Mesenchymal stem cell (in vitro differentiated cells and primary cell): ENCODE measurements at regions not wholly inside any gene's neighbourhood (a gene's known extent, or its start where the extent isn't known, plus 50 kb on each side); places are given as distances from the start of the nearest gene placed in this dataset.

Source experiments
- DNase-seq: peaks from one replicate; pipeline ENCODE4 v3.0.0-alpha.2; 2013
- H2AFZ ChIP-seq: one replicate; pipeline ENCODE4 v1.6.1; 2013; ENCODE audit warnings: low read depth, mild to moderate bottlenecking, control low read depth, inconsistent platforms, low read length, moderate library complexity
- H2AK5ac ChIP-seq: 2 replicates; pipeline ENCODE4 v1.6.1; 2013; ENCODE audit warnings: low read length, moderate library complexity, mild to moderate bottlenecking, inconsistent platforms; ENCODE audit not compliant: severe bottlenecking
- H2BK120ac ChIP-seq: one replicate; pipeline ENCODE4 v1.6.1; 2013; ENCODE audit warnings: low read depth, mild to moderate bottlenecking, inconsistent platforms, low read length, moderate library complexity
- H2BK12ac ChIP-seq, 2 experiments: one replicate each; pipeline ENCODE4 v1.6.1; 2013; ENCODE audit warnings: inconsistent platforms in 2 of 2, low read length in 2 of 2, mild to moderate bottlenecking in 2 of 2, moderate library complexity in 2 of 2, control low read depth in 1 of 2
- H2BK15ac ChIP-seq: one replicate; pipeline ENCODE4 v1.6.1; 2013; ENCODE audit warnings: mild to moderate bottlenecking, low read depth, inconsistent platforms; ENCODE audit not compliant: poor library complexity, severe bottlenecking
- H2BK5ac ChIP-seq: 2 replicates; pipeline ENCODE4 v1.6.1; 2013; ENCODE audit warnings: low read depth, mild to moderate bottlenecking, low read length, control low read depth, inconsistent platforms; ENCODE audit not compliant: poor library complexity, severe bottlenecking
- H3K14ac ChIP-seq, 2 experiments: one replicate each; pipeline ENCODE4 v1.6.1; 2013; ENCODE audit warnings: inconsistent platforms in 2 of 2, low read length in 2 of 2, control low read depth in 1 of 2, mild to moderate bottlenecking in 1 of 2, moderate library complexity in 1 of 2
- H3K18ac ChIP-seq, 2 experiments: one replicate each; pipeline ENCODE4 v1.6.1; 2013; ENCODE audit warnings: inconsistent platforms in 2 of 2, low read length in 2 of 2, control low read depth in 1 of 2, low read depth in 1 of 2, mild to moderate bottlenecking in 1 of 2
- H3K23ac ChIP-seq, 2 experiments: one replicate each; pipeline ENCODE4 v1.6.1; 2013; ENCODE audit warnings: inconsistent platforms in 2 of 2, low read length in 2 of 2, mild to moderate bottlenecking in 2 of 2, moderate library complexity in 2 of 2, control low read depth in 1 of 2
- H3K27ac ChIP-seq: 2 replicates; pipeline ENCODE4 v1.5.1; 2013; ENCODE audit warnings: mild to moderate bottlenecking, moderate library complexity, low read length, control low read depth, inconsistent platforms; ENCODE audit not compliant: poor library complexity, severe bottlenecking
- H3K27me3 ChIP-seq, 2 experiments: 2 replicates each; pipeline versions ENCODE4 v1.6.1 to v1.7.0; 2013; ENCODE audit warnings: low read length in 2 of 2, mild to moderate bottlenecking in 2 of 2, moderate library complexity in 2 of 2, control low read depth in 1 of 2, inconsistent platforms in 1 of 2; ENCODE audit not compliant: control insufficient read depth in 1 of 2, insufficient read depth in 1 of 2
- H3K36me3 ChIP-seq, 2 experiments: 2 replicates each; pipeline versions ENCODE4 v1.6.1 to v1.7.0; 2013; ENCODE audit warnings: low read length in 2 of 2, control low read depth in 1 of 2, inconsistent platforms in 1 of 2, low read depth in 1 of 2, mild to moderate bottlenecking in 1 of 2; ENCODE audit not compliant: insufficient read depth in 2 of 2, control insufficient read depth in 1 of 2
- H3K4ac ChIP-seq, 2 experiments: one replicate each; pipeline ENCODE4 v1.6.1; 2013; ENCODE audit warnings: inconsistent platforms in 2 of 2, low read length in 2 of 2, mild to moderate bottlenecking in 2 of 2, moderate library complexity in 2 of 2, control low read depth in 1 of 2, low read depth in 1 of 2
- H3K4me1 ChIP-seq: 2 replicates; pipeline ENCODE4 v1.6.1; 2013; ENCODE audit warnings: low read depth, low read length, control low read depth; ENCODE audit not compliant: control insufficient read depth, insufficient read depth
- H3K4me2 ChIP-seq: 2 replicates; pipeline ENCODE4 v1.6.1; 2013; ENCODE audit warnings: low read length, mild to moderate bottlenecking, inconsistent platforms; ENCODE audit not compliant: poor library complexity, severe bottlenecking
- H3K4me3 ChIP-seq, 2 experiments: 2 replicates each; pipeline versions ENCODE4 v1.5.1 to v1.7.0; 2013; ENCODE audit warnings: low read length in 2 of 2, mild to moderate bottlenecking in 2 of 2, control low read depth in 1 of 2, low read depth in 1 of 2; ENCODE audit not compliant: insufficient read depth in 1 of 2
- H3K79me1 ChIP-seq: replicated peaks from 2 replicates; pipeline ENCODE4 v1.6.1; 2013; ENCODE audit warnings: mild to moderate bottlenecking, control low read depth, low read length, inconsistent platforms; ENCODE audit not compliant: poor library complexity, severe bottlenecking
- H3K9ac ChIP-seq: 2 replicates; pipeline ENCODE4 v1.7.0; 2013; ENCODE audit warnings: mild to moderate bottlenecking, low read length, moderate library complexity
- H3K9me3 ChIP-seq: 2 replicates; pipeline ENCODE4 v1.7.0; 2013; ENCODE audit warnings: mild to moderate bottlenecking, low read length; ENCODE audit not compliant: control insufficient read depth
- H4K8ac ChIP-seq: one replicate; pipeline ENCODE4 v1.6.1; 2013; ENCODE audit warnings: inconsistent platforms, mild to moderate bottlenecking, low read length, moderate library complexity
- H4K91ac ChIP-seq: one replicate; pipeline ENCODE4 v1.6.1; 2013; ENCODE audit warnings: mild to moderate bottlenecking, low read length, inconsistent platforms
- WGBS: methylation state at CpG from one replicate; pipeline ENCODE4 v1.1.7; 2013; ENCODE audit warnings: mixed read lengths; 5-methylcytosine and 5-hydroxymethylcytosine counted together

- Histone ChIP-seq H2BK5ac (no peak overlapping the region), H3K23ac (no peak overlapping the region), H3K4ac (no peak overlapping the region), H4K91ac (no peak overlapping the region), H3K4me3 (no peak overlapping the region), H2BK15ac (no peak overlapping the region), H3K79me1 (no peaks in the 10 kb centered on the region), H3K36me3 (no peaks in the 10 kb centered on the region), H3K18ac (no peak overlapping the region), H3K4me1 (no peaks in the 10 kb centered on the region), H2AK5ac (no peak overlapping the region), H2BK12ac (no peak overlapping the region), H3K9ac (no peak overlapping the region), H3K14ac (no peak overlapping the region), H3K4me2 (no peak overlapping the region), H3K27me3 (no peaks in the 10 kb centered on the region), H3K27ac (no peak overlapping the region), H2AFZ (no peak overlapping the region), H3K9me3 (no peaks in the 10 kb centered on the region), H4K8ac (no peak overlapping the region), H2BK120ac (no peak overlapping the region)
- DNase-seq, result peak; percentile 36
These were observed 175.3 kb downstream of the ZIC5 start for GRCh38 chr13:99796175-99796819.

- Histone ChIP-seq H3K36me3 (no peaks in the 10 kb centered on the region), H3K4me3 (no peak overlapping the region), H2BK12ac (no peak overlapping the region), H4K91ac (no peak overlapping the region), H2BK120ac (no peak overlapping the region), H2BK5ac (no peak overlapping the region), H3K27ac (no peak overlapping the region), H3K14ac (no peak overlapping the region), H2BK15ac (no peak overlapping the region), H3K23ac (no peak overlapping the region), H2AK5ac (no peak overlapping the region), H3K4ac (no peak overlapping the region), H3K18ac (no peak overlapping the region), H3K9me3 (no peaks in the 10 kb centered on the region), H3K27me3 (no peaks in the 10 kb centered on the region), H2AFZ (no peak overlapping the region), H3K9ac (no peak overlapping the region), H3K4me1 (no peaks in the 10 kb centered on the region), H3K79me1 (no peaks in the 10 kb centered on the region), H4K8ac (no peak overlapping the region), H3K4me2 (no peak overlapping the region)
- no peak for DNase-seq
- 70% methylated on average over 5 of the region's 10 CpGs for WGBS
These were observed 179.3 kb downstream of the ZIC5 start for GRCh38 chr13:99792079-99792921.

GRCh38 chr13:99782669-99783068, 188.9 kb downstream of the ZIC5 start:
- H3K18ac ChIP-seq, result no peak overlapping the region
- H4K91ac ChIP-seq, result no peak overlapping the region
- no peak overlapping the region for H4K8ac ChIP-seq
- no peak overlapping the region for H2BK15ac ChIP-seq
- no peak overlapping the region for H3K9ac ChIP-seq
- no peak overlapping the region for H3K4me3 ChIP-seq
- H2BK120ac ChIP-seq, result no peak overlapping the region
- H3K79me1 ChIP-seq, result no peaks in the 10 kb centered on the region
- no peak for DNase-seq
- H3K36me3 ChIP-seq, result no peaks in the 10 kb centered on the region
- H3K4ac ChIP-seq, result no peak overlapping the region
- no peak overlapping the region for H2AK5ac ChIP-seq
- H3K27me3 ChIP-seq, result no peaks in the 10 kb centered on the region
- H3K9me3 ChIP-seq, result peaks cover 7% of the 10 kb centered on the region
- no peak overlapping the region for H2BK5ac ChIP-seq
- no peak overlapping the region for H2BK12ac ChIP-seq
- H3K23ac ChIP-seq, result no peak overlapping the region
- 87% methylated on average over 3 of the region's 3 CpGs for WGBS
- H3K14ac ChIP-seq, result no peak overlapping the region
- no peaks in the 10 kb centered on the region for H3K4me1 ChIP-seq
- H3K27ac ChIP-seq, result no peak overlapping the region
- H3K4me2 ChIP-seq, result no peak overlapping the region
- no peak overlapping the region for H2AFZ ChIP-seq

GRCh38 chr13:99778500-99778899, 193.1 kb downstream of the ZIC5 start:
- DNase-seq, result no peak
- no peak overlapping the region for H2BK5ac ChIP-seq
- H3K79me1 ChIP-seq, result no peaks in the 10 kb centered on the region
- whole genome bisulfite sequencing, result 66% methylated on average over 2 of the region's 2 CpGs
- H2BK120ac ChIP-seq, result no peak overlapping the region
- peaks cover 7% of the 10 kb centered on the region for H3K9me3 ChIP-seq
- no peak overlapping the region for H3K9ac ChIP-seq
- no peak overlapping the region for H3K14ac ChIP-seq
- H2BK12ac ChIP-seq, result no peak overlapping the region
- H2AK5ac ChIP-seq, result no peak overlapping the region
- H4K91ac ChIP-seq, result no peak overlapping the region
- no peak overlapping the region for H3K4me3 ChIP-seq
- H3K4me2 ChIP-seq, result no peak overlapping the region
- no peak overlapping the region for H4K8ac ChIP-seq
- H3K18ac ChIP-seq, result no peak overlapping the region
- H3K4me1 ChIP-seq, result no peaks in the 10 kb centered on the region
- no peak overlapping the region for H3K23ac ChIP-seq
- H2AFZ ChIP-seq, result no peak overlapping the region
- no peaks in the 10 kb centered on the region for H3K36me3 ChIP-seq
- H3K4ac ChIP-seq, result no peak overlapping the region
- H3K27ac ChIP-seq, result no peak overlapping the region
- no peaks in the 10 kb centered on the region for H3K27me3 ChIP-seq
- no peak overlapping the region for H2BK15ac ChIP-seq
